Prostate gland (tissue), 2 donors: ENCODE measurements at regions not wholly inside any gene's neighbourhood (a gene's known extent, or its start where the extent isn't known, plus 50 kb on each side); places are given as distances from the start of the nearest gene placed in this dataset.

Experiments
- DNase-seq: peaks from one replicate; pipeline ENCODE4 v3.0.0-alpha.2; 2019; ENCODE audit warnings: low spot score
- H3K27ac ChIP-seq, 2 donors: fragments of 200-600 bp; sonication (generic); 2 replicates each; pipeline ENCODE4 v1.5.1; 2017 to 2019
- H3K27me3 ChIP-seq: fragments of 200-600 bp; sonication (generic); replicated peaks from 2 replicates; pipeline ENCODE4 v1.5.1; 2019; ENCODE audit not compliant: insufficient read depth
- H3K36me3 ChIP-seq, 2 donors: fragments of 200-600 bp; sonication (generic); 1 replicate in 1 of 2; 2 replicates in 1 of 2; pipeline versions ENCODE4 v1.5.1 to v1.8.1; 2017 to 2019
- H3K4me1 ChIP-seq: fragments of 200-600 bp; sonication (generic); replicated peaks from 2 replicates; pipeline ENCODE4 v1.5.1; 2019
- H3K4me3 ChIP-seq, 2 donors: fragments of 200-600 bp; sonication (generic); 2 replicates each; pipeline ENCODE4 v1.5.1; 2017 to 2019
- H3K9me3 ChIP-seq: fragments of 200-600 bp; sonication (generic); 2 replicates; pipeline ENCODE4 v1.5.1; 2017
- POLR2A ChIP-seq: fragments of 450-650 bp; IDR thresholded peaks from one replicate; pipeline ENCODE4 v1.6.1; 2016; ENCODE audit warnings: antibody characterized with exemption, mild to moderate bottlenecking
- POLR2AphosphoS5 ChIP-seq: sonication (generic); formaldehyde crosslinking; IDR thresholded peaks from one replicate; pipeline ENCODE4 v1.6.1; 2017; ENCODE audit warnings: antibody characterized with exemption
- WGBS: methylation state at CpG from one replicate; pipeline ENCODE4 v1.1.5; 2018; 5-methylcytosine and 5-hydroxymethylcytosine counted together
- intact Hi-C: fragments of 100-400 bp; cut with DNase I; formaldehyde crosslinking; loops from one replicate; pipeline ENCODE4 v1.14.2; 2022
- TF ChIP-seq, protein P1 (sequence below), 4 experiments: fragments of 200-600 bp in 2 of 4; fragments of 450-650 bp in 2 of 4; sonication (generic) in 2 of 4; IDR thresholded peaks; 1 replicate in 3 of 4; 2 replicates in 1 of 4; pipeline ENCODE4 v1.5.1; 2016 to 2019; ENCODE audit warnings: antibody characterized with exemption in 4 of 4, mild to moderate bottlenecking in 2 of 4, moderate library complexity in 2 of 4

DNA sequence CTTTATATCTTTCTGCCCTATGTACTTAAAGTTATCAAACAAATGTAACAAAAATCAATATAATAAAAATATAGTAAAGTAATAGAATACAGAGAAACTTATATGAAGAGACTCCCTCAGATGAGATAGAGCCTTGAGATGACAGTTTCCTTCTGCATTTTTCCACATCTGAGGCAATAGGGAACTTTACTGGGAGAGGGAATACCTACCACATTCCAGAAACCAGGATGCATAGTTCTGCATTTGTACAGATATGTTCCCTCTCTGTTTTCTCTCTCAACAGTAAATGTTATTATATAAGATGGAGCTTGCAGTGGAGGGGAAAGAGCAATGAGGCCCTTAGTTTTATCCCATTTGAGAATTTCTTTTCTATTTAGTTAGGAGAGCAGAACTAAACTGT, 109.6 kb upstream of the KCNN2 start:
- no peaks in the 10 kb centered on the region for H3K36me3 ChIP-seq
- H3K27me3 ChIP-seq: no peaks in the 10 kb centered on the region
- H3K4me1 ChIP-seq: no peaks in the 10 kb centered on the region
- intact Hi-C loops: no loop called here
- no peak overlapping the region for H3K4me3 ChIP-seq
- H3K27ac ChIP-seq: no peak overlapping the region
- TF ChIP-seq POLR2AphosphoS5 (no peak), POLR2A (no peak)
- TF ChIP-seq, protein P1, sequence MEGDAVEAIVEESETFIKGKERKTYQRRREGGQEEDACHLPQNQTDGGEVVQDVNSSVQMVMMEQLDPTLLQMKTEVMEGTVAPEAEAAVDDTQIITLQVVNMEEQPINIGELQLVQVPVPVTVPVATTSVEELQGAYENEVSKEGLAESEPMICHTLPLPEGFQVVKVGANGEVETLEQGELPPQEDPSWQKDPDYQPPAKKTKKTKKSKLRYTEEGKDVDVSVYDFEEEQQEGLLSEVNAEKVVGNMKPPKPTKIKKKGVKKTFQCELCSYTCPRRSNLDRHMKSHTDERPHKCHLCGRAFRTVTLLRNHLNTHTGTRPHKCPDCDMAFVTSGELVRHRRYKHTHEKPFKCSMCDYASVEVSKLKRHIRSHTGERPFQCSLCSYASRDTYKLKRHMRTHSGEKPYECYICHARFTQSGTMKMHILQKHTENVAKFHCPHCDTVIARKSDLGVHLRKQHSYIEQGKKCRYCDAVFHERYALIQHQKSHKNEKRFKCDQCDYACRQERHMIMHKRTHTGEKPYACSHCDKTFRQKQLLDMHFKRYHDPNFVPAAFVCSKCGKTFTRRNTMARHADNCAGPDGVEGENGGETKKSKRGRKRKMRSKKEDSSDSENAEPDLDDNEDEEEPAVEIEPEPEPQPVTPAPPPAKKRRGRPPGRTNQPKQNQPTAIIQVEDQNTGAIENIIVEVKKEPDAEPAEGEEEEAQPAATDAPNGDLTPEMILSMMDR (IDR thresholded peaks at IDR 0.05): no peak
- no peaks in the 10 kb centered on the region for H3K9me3 ChIP-seq
- no peak for DNase-seq

DNA sequence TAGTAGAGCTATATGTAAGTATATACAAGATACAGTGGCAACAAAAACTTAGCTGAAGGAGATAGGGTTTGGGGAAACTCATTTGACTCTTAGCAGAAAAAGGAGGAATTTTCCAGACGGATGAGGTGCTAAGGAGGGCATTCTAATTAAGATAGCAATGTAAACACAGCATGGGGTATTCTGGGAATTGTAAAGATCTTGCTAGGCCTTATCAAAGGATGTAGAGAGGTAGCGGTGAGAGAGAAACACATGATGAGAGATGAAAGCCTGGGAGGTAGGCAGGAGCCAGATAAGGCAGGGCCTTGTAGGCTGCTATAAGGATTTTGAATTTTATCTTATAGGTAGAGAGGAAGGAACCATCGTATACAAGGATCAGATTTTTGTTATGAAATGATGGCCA, 106.6 kb upstream of the KCNN2 start:
- Histone ChIP-seq H3K36me3 (no peaks in the 10 kb centered on the region), H3K9me3 (no peaks in the 10 kb centered on the region)
- TF ChIP-seq, protein P1 (IDR thresholded peaks at IDR 0.05): no peak
- TF ChIP-seq POLR2AphosphoS5 (no peak), POLR2A (no peak)

DNA sequence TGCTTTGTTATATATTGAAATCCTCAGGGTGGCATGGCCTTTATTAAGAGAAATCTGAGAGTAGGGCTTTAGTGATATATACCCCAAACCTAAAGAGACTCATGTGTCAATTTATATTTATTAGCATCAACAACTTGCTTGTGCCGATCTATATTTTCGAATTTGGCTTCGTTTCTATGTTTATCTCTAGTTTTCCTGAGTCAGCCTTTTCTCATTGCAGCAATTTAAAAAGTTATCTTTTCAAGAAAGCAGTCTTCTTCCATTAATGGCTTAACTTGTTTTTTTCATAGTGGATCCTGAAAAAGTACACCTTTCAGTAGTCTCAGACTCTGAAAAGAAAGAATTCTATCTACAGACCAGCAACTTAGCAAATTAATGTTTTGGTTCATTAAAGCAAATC, 99.9 kb upstream of the KCNN2 start:
- TF ChIP-seq, protein P1 (IDR thresholded peaks at IDR 0.05): no peak
- no peak for TF ChIP-seq POLR2A
- no peak for TF ChIP-seq POLR2AphosphoS5
- DNase-seq: no peak
- H3K36me3 ChIP-seq: no peaks in the 10 kb centered on the region
- no peaks in the 10 kb centered on the region for H3K4me1 ChIP-seq
- H3K4me3 ChIP-seq: no peak overlapping the region
- WGBS: 80% methylated on average over 3 of the region's 3 CpGs
- H3K9me3 ChIP-seq: no peaks in the 10 kb centered on the region
- H3K27me3 ChIP-seq: no peaks in the 10 kb centered on the region
- intact Hi-C loops: no loop called here
- no peak overlapping the region for H3K27ac ChIP-seq

More for the DNA sequence above, 106.6 kb upstream of the KCNN2 start:
- no peaks in the 10 kb centered on the region for H3K4me1 ChIP-seq
- 53% methylated on average over 3 of the region's 3 CpGs for WGBS
- no peaks in the 10 kb centered on the region for H3K27me3 ChIP-seq
- H3K27ac ChIP-seq: no peak overlapping the region
- no peak for DNase-seq
- intact Hi-C loops: no loop called here
- no peak overlapping the region for H3K4me3 ChIP-seq

DNA sequence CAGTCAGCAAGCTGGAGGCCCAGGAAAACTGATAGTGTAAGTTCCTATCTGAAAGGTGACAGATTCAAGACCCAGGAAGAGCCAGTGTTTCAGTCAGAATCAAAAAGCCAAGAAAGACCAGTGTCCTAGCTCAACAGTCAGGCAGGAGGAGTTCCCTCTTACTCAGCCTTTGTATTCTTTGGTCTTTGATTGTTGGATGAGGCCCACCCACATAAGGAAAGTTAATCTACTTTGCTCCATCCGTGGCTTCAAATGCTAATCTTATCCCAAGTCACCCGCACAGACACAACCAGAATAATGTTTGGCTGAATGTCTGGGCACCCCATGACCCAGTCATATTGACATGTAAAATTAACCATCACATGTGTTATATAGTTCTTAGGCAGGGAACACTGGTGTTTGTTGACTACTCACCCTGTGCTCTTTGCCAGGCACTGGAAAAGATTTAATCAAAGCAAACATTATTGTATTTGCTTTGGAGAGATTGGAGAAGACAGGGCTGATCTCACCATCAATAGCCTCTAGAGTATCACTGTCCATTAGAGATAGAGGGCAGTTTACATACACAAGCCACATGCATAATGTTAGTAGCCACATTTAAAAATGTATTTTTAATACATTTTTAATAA, 96.3 kb upstream of the KCNN2 start:
- no peaks in the 10 kb centered on the region for H3K36me3 ChIP-seq
- 56% methylated on average over 2 of the region's 2 CpGs for WGBS
- DNase-seq: peak; percentile 7
- intact Hi-C loops: no loop called here
- no peaks in the 10 kb centered on the region for H3K4me1 ChIP-seq
- TF ChIP-seq POLR2AphosphoS5 (peak; percentile 53), POLR2A (no peak)
- no peak overlapping the region for H3K27ac ChIP-seq
- H3K27me3 ChIP-seq: no peaks in the 10 kb centered on the region
- no peaks in the 10 kb centered on the region for H3K9me3 ChIP-seq
- H3K4me3 ChIP-seq: no peak overlapping the region

DNA sequence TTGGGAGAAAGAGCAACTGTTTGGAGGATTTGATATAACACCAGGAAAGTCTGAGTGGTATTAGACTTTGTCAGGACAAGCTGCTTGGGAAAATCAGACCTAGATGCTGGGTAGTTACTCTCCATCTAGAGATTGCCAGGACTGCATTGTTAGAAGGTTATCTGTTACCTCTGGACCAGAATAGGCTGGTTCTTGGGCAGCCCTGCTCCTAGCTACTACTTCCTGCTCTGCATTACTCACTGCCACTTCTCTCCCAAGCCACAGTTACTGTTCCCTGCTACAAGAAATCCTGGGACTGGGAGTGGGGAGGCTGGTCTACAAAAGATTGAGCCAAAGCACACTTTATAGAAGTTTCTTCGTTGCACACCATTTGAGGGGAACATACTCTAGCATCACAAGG, 95.5 kb upstream of the KCNN2 start:
- no peak overlapping the region for H3K4me3 ChIP-seq
- intact Hi-C loops: no loop called here
- H3K27me3 ChIP-seq: no peaks in the 10 kb centered on the region
- TF ChIP-seq POLR2A: no peak
- TF ChIP-seq, protein P1 (IDR thresholded peaks at IDR 0.05): no peak
- TF ChIP-seq POLR2AphosphoS5: no peak
- H3K9me3 ChIP-seq: no peaks in the 10 kb centered on the region
- no peak overlapping the region for H3K27ac ChIP-seq
- no peaks in the 10 kb centered on the region for H3K4me1 ChIP-seq
- DNase-seq: no peak
- WGBS: 77% methylated on average over 1 of the region's 1 CpG
- no peaks in the 10 kb centered on the region for H3K36me3 ChIP-seq
